Gastrocnemius medialis (tissue), 4 donors: ENCODE measurements at regions not wholly inside any gene's neighbourhood (a gene's known extent, or its start where the extent isn't known, plus 50 kb on each side); places are given as distances from the start of the nearest gene placed in this dataset.

Source experiments
- ATAC-seq, 2 donors: fragments of 150-250 bp; one replicate each; pipeline ENCODE4 v1.9.1; 2016
- DNase-seq, 2 donors: peaks; one replicate each; pipeline ENCODE4 v3.0.0-alpha.2; 2019
- H3K27ac ChIP-seq, 4 donors: fragments of 200-600 bp; sonication (generic); 1 replicate in 1 of 4; 2 replicates in 3 of 4; pipeline ENCODE4 v1.5.1; 2016 to 2018; ENCODE audit warnings: mild to moderate bottlenecking in 2 of 4, moderate library complexity in 1 of 4
- H3K27me3 ChIP-seq, 3 donors: fragments of 200-600 bp; sonication (generic) in 2 of 3; 1 replicate in 1 of 3; 2 replicates in 2 of 3; pipeline versions ENCODE4 v1.5.1 to v1.6.0; 2016 to 2019; ENCODE audit warnings: mild to moderate bottlenecking in 1 of 3, moderate library complexity in 1 of 3
- H3K36me3 ChIP-seq, 2 donors: fragments of 200-600 bp; sonication (generic) in 1 of 2; one replicate each; pipeline ENCODE4 v1.5.1; 2017 to 2018
- H3K4me1 ChIP-seq, 2 donors: fragments of 200-600 bp; sonication (generic) in 1 of 2; one replicate each; pipeline ENCODE4 v1.5.1; 2016 to 2017; ENCODE audit warnings: mild to moderate bottlenecking in 2 of 2
- H3K4me3 ChIP-seq, 4 donors: fragments of 200-600 bp; sonication (generic) in 3 of 4; 1 replicate in 1 of 4; 2 replicates in 3 of 4; pipeline ENCODE4 v1.5.1; 2016 to 2019; ENCODE audit warnings: mild to moderate bottlenecking in 2 of 4
- H3K9me3 ChIP-seq, 3 donors: fragments of 200-600 bp; sonication (generic) in 2 of 3; 1 replicate in 1 of 3; 2 replicates in 2 of 3; pipeline ENCODE4 v1.5.1; 2016 to 2019
- CTCF ChIP-seq, 5 experiments: fragments of 450-650 bp in 3 of 5; fragments of 200-600 bp in 2 of 5; sonication (generic) in 2 of 5; IDR thresholded peaks in 4 of 5; conservative IDR thresholded peaks in 1 of 5; 1 replicate in 4 of 5; 2 replicates in 1 of 5; pipeline ENCODE4 v1.5.1; 2016 to 2019; ENCODE audit warnings: antibody characterized with exemption in 5 of 5, mild to moderate bottlenecking in 3 of 5, moderate library complexity in 3 of 5
- POLR2A ChIP-seq, 2 donors: fragments of 450-650 bp; IDR thresholded peaks; one replicate each; pipeline ENCODE4 v1.6.1; 2017; ENCODE audit warnings: antibody characterized with exemption in 2 of 2, mild to moderate bottlenecking in 2 of 2, moderate library complexity in 2 of 2
- in situ Hi-C, 4 donors: fragments of 200-750 bp; cut with MboI; loops; one replicate each; pipeline versions ENCODE4 v1.15.0 to v1.8.0; 2017; ENCODE audit warnings: low sequenced_read_pairs in 4 of 4
- intact Hi-C: fragments of 100-400 bp; cut with DNase I; formaldehyde crosslinking; loops from one replicate; pipeline ENCODE4 v1.15.1; 2023; ENCODE audit warnings: low total_unique reads

- no peak for TF ChIP-seq CTCF (IDR thresholded peaks at IDR 0.05 in 4 of 5, conservative IDR thresholded peaks at IDR 0.05 in 1 of 5)
- Histone ChIP-seq H3K9me3 (no peaks in the 10 kb centered on the region), H3K27ac (no peak overlapping the region), H3K27me3 (no peaks in the 10 kb centered on the region), H3K36me3 (no peaks in the 10 kb centered on the region), H3K4me3 (no peak overlapping the region), H3K4me1 (peaks cover 0 to 9% of the 10 kb centered on the region in 2 donors)
- in situ Hi-C loops (no loop called here), intact Hi-C loops (no loop called here)
- ATAC-seq (peak in 1 of 2 donors; percentile 32), DNase-seq (no peak)
These were observed 684.4 kb downstream of the IRS1 start for GRCh38 chr2:226115102-226115831.

GRCh38 chr2:226114436-226114835 lies 685.2 kb downstream of the IRS1 start:
- no peaks in the 10 kb centered on the region for H3K36me3 ChIP-seq
- intact Hi-C loops: no loop called here
- TF ChIP-seq CTCF (IDR thresholded peaks at IDR 0.05 in 4 of 5, conservative IDR thresholded peaks at IDR 0.05 in 1 of 5) (no peak), POLR2A (IDR thresholded peaks at IDR 0.05) (no peak)
- no peaks in the 10 kb centered on the region for H3K27me3 ChIP-seq
- ATAC-seq: no peak
- no peaks in the 10 kb centered on the region for H3K9me3 ChIP-seq
- no peak for DNase-seq
- in situ Hi-C loops: no loop called here
- no peak overlapping the region for H3K4me3 ChIP-seq
- no peak overlapping the region for H3K27ac ChIP-seq
- peaks cover 0 to 9% of the 10 kb centered on the region in 2 donors for H3K4me1 ChIP-seq

- no peaks in the 10 kb centered on the region for H3K4me1 ChIP-seq
- in situ Hi-C loops (no loop called here), intact Hi-C loops (no loop called here)
- no peak overlapping the region for H3K27ac ChIP-seq
- TF ChIP-seq CTCF (IDR thresholded peaks at IDR 0.05 in 4 of 5, conservative IDR thresholded peaks at IDR 0.05 in 1 of 5): no peak
- no peak for TF ChIP-seq POLR2A (IDR thresholded peaks at IDR 0.05)
- DNase-seq (no peak), ATAC-seq (no peak)
- no peaks in the 10 kb centered on the region for H3K36me3 ChIP-seq
- H3K9me3 ChIP-seq: no peaks in the 10 kb centered on the region
- H3K27me3 ChIP-seq: no peaks in the 10 kb centered on the region
- H3K4me3 ChIP-seq: no peak overlapping the region
These were observed 699.6 kb downstream of the NYAP2 start for GRCh38 chr2:226098861-226099745.

GRCh38 chr2:226095058-226095457 lies 695.5 kb downstream of the NYAP2 start:
- no peaks in the 10 kb centered on the region for H3K4me1 ChIP-seq
- ATAC-seq: no peak
- H3K9me3 ChIP-seq: no peaks in the 10 kb centered on the region

More at GRCh38 chr2:226095058-226095457, 695.5 kb downstream of the NYAP2 start:
- intact Hi-C loops: no loop called here
- Histone ChIP-seq H3K4me3 (no peak overlapping the region), H3K36me3 (no peaks in the 10 kb centered on the region), H3K27me3 (no peaks in the 10 kb centered on the region), H3K27ac (no peak overlapping the region)
- TF ChIP-seq CTCF (IDR thresholded peaks at IDR 0.05 in 4 of 5, conservative IDR thresholded peaks at IDR 0.05 in 1 of 5): no peak
- TF ChIP-seq POLR2A (IDR thresholded peaks at IDR 0.05): no peak
- in situ Hi-C loops: no loop called here
- no peak for DNase-seq
